A549 (cell line): ENCODE measurements at regions not wholly inside any gene's neighbourhood (a gene's known extent, or its start where the extent isn't known, plus 50 kb on each side); places are given as distances from the start of the nearest gene placed in this dataset.

Experiments used
- CEBPB ChIP-seq, 2 experiments: fragments of >200 bp in 1 of 2; sonication (Bioruptor Twin) in 1 of 2; formaldehyde crosslinking in 1 of 2; IDR thresholded peaks; 2 replicates each; pipeline ENCODE4 v1.6.1; 2012 to 2016
- CTCF ChIP-seq: fragments of >200 bp; sonication (Bioruptor Twin); formaldehyde crosslinking; IDR thresholded peaks from 3 replicates; pipeline ENCODE4 v1.5.1; 2016
- JUN ChIP-seq, 2 experiments: fragments of >200 bp; sonication (Bioruptor Twin); formaldehyde crosslinking; IDR thresholded peaks; 2 replicates in 1 of 2; 3 replicates in 1 of 2; pipeline ENCODE4 v1.6.1; 2016 to 2017
- TFCP2L1 ChIP-seq: fragments of 250-450 bp; sonication (Bioruptor Pico); IDR thresholded peaks from 2 replicates; pipeline ENCODE4 v1.5.0; 2021; ENCODE audit warnings: mild to moderate bottlenecking

- TF ChIP-seq JUN (IDR thresholded peaks at IDR 0.05) (no peak), CTCF (no peak), CEBPB (IDR thresholded peaks at IDR 0.05) (no peak), TFCP2L1 (no peak)
These were observed 560.0 kb downstream of the ADCYAP1 start for GRCh38 chr18:1464444-1465217.
